NB4 (cell line): ENCODE measurements at regions not wholly inside any gene's neighbourhood (a gene's known extent, or its start where the extent isn't known, plus 50 kb on each side); places are given as distances from the start of the nearest gene placed in this dataset.

Source experiments
- MYC ChIP-seq: IDR thresholded peaks from 2 replicates; pipeline ENCODE4 v1.6.1; 2011; ENCODE audit warnings: low read depth, low read length
- POLR2A ChIP-seq: IDR thresholded peaks from 2 replicates; pipeline ENCODE4 v1.6.1; 2011; ENCODE audit warnings: mild to moderate bottlenecking; ENCODE audit not compliant: insufficient read length; ENCODE audit errors: extremely low read depth
- TF ChIP-seq, protein P1 (sequence below): IDR thresholded peaks from one replicate; pipeline ENCODE4 v1.5.1; 2012; ENCODE audit warnings: low read depth, low read length
- TF ChIP-seq, protein P2 (sequence below): IDR thresholded peaks from 2 replicates; pipeline ENCODE4 v1.6.1; 2011; ENCODE audit warnings: low read depth, low read length

DNA sequence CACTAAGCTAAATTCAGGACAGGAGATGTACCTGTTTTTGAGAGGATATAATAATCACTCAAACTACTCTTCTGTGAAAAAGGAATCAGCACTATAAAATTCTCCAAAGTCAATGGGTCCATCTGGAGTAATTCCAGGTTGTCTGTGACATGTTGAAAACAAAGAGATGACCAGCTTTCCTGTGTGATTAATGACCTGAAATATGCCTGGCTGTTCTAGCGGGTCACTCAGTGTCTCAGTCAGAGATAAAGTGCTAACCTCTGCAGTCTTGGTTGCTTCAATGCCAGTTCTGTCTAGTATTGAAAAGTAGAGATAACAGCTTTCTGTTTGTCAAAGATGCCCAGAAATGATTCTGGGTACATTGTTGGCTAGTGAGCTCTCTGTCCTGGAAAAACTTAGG lies 722.6 kb upstream of the TENM4 start:
- TF ChIP-seq, protein P1, sequence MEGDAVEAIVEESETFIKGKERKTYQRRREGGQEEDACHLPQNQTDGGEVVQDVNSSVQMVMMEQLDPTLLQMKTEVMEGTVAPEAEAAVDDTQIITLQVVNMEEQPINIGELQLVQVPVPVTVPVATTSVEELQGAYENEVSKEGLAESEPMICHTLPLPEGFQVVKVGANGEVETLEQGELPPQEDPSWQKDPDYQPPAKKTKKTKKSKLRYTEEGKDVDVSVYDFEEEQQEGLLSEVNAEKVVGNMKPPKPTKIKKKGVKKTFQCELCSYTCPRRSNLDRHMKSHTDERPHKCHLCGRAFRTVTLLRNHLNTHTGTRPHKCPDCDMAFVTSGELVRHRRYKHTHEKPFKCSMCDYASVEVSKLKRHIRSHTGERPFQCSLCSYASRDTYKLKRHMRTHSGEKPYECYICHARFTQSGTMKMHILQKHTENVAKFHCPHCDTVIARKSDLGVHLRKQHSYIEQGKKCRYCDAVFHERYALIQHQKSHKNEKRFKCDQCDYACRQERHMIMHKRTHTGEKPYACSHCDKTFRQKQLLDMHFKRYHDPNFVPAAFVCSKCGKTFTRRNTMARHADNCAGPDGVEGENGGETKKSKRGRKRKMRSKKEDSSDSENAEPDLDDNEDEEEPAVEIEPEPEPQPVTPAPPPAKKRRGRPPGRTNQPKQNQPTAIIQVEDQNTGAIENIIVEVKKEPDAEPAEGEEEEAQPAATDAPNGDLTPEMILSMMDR = no peak
- TF ChIP-seq MYC (no peak), POLR2A (no peak)
- TF ChIP-seq, protein P2, sequence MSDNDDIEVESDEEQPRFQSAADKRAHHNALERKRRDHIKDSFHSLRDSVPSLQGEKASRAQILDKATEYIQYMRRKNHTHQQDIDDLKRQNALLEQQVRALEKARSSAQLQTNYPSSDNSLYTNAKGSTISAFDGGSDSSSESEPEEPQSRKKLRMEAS = no peak
